Liver (tissue), 8 donors: ENCODE measurements at regions not wholly inside any gene's neighbourhood (a gene's known extent, or its start where the extent isn't known, plus 50 kb on each side); places are given as distances from the start of the nearest gene placed in this dataset.

Source experiments
- DNase-seq: peaks from one replicate; pipeline ENCODE4 v3.0.0-alpha.2; 2017; ENCODE audit warnings: low spot score
- H3K27ac ChIP-seq, 2 donors: one replicate each; pipeline ENCODE4 v1.7.0; 2013; ENCODE audit warnings: inconsistent platforms in 2 of 2, low read length in 2 of 2, control low read depth in 1 of 2, low read depth in 1 of 2, mild to moderate bottlenecking in 1 of 2
- H3K27me3 ChIP-seq, 4 donors: one replicate each; pipeline versions ENCODE4 v1.6.1 to v1.7.0; 2013; ENCODE audit warnings: low read length in 3 of 4, inconsistent platforms in 1 of 4, mild to moderate bottlenecking in 1 of 4, moderate library complexity in 1 of 4; ENCODE audit not compliant: control insufficient read depth in 4 of 4, insufficient read depth in 4 of 4
- H3K36me3 ChIP-seq, 4 donors: one replicate each; pipeline versions ENCODE4 v1.6.1 to v1.7.0; 2013; ENCODE audit warnings: low read length in 3 of 4, mild to moderate bottlenecking in 3 of 4, low read depth in 1 of 4, moderate library complexity in 1 of 4; ENCODE audit not compliant: control insufficient read depth in 4 of 4, insufficient read depth in 3 of 4
- H3K4me1 ChIP-seq, 4 donors: one replicate each; pipeline versions ENCODE4 v1.6.1 to v1.7.0; 2013; ENCODE audit warnings: low read length in 3 of 4, mild to moderate bottlenecking in 3 of 4, moderate library complexity in 1 of 4; ENCODE audit not compliant: control insufficient read depth in 4 of 4, insufficient read depth in 4 of 4
- H3K4me3 ChIP-seq, 3 donors: one replicate each; pipeline versions ENCODE4 v1.6.1 to v1.7.0; 2013; ENCODE audit warnings: low read length in 3 of 3, control low read depth in 1 of 3, low read depth in 1 of 3, mild to moderate bottlenecking in 1 of 3
- H3K9ac ChIP-seq, 2 donors: one replicate each; pipeline ENCODE4 v1.7.0; 2013; ENCODE audit warnings: low read length in 2 of 2, mild to moderate bottlenecking in 2 of 2, moderate library complexity in 2 of 2, control low read depth in 1 of 2, low read depth in 1 of 2
- H3K9me3 ChIP-seq, 4 donors: one replicate each; pipeline versions ENCODE4 v1.6.1 to v1.7.0; 2013; ENCODE audit warnings: low read length in 3 of 4; ENCODE audit not compliant: control insufficient read depth in 4 of 4
- ATF3 ChIP-seq: IDR thresholded peaks from 2 replicates; pipeline ENCODE4 v1.6.1; 2016; ENCODE audit warnings: antibody characterized with exemption
- CTCF ChIP-seq: fragments of 150-350 bp; IDR thresholded peaks from 2 replicates; pipeline ENCODE4 v1.5.1; 2017; ENCODE audit warnings: improper control_type of control experiment, low read depth, low read length; ENCODE audit not compliant: missing input control
- EGR1 ChIP-seq, 2 donors: IDR thresholded peaks; 2 replicates each; pipeline ENCODE4 v1.6.1; 2016 to 2018; ENCODE audit warnings: antibody characterized with exemption in 2 of 2, low read depth in 2 of 2
- FOXA1 ChIP-seq: IDR thresholded peaks from 2 replicates; pipeline ENCODE4 v1.6.1; 2016; ENCODE audit warnings: antibody characterized with exemption
- FOXA2 ChIP-seq: IDR thresholded peaks from 2 replicates; pipeline ENCODE4 v1.6.1; 2016; ENCODE audit warnings: antibody characterized with exemption
- HNF4A ChIP-seq, 2 donors: conservative IDR thresholded peaks; 2 replicates each; pipeline ENCODE4 v1.6.1; 2016; ENCODE audit warnings: antibody characterized with exemption in 2 of 2, mild to moderate bottlenecking in 2 of 2
- HNF4G ChIP-seq: IDR thresholded peaks from 2 replicates; pipeline ENCODE4 v1.6.1; 2016; ENCODE audit warnings: antibody characterized with exemption
- JUND ChIP-seq, 2 donors: IDR thresholded peaks; 2 replicates each; pipeline ENCODE4 v1.6.1; 2016; ENCODE audit warnings: antibody characterized with exemption in 2 of 2
- NR2F2 ChIP-seq: IDR thresholded peaks from 2 replicates; pipeline ENCODE4 v1.6.1; 2016; ENCODE audit warnings: antibody characterized with exemption
- RXRA ChIP-seq, 2 donors: IDR thresholded peaks; 2 replicates each; pipeline ENCODE4 v1.6.1; 2017 to 2018; ENCODE audit warnings: antibody characterized with exemption in 2 of 2, mild to moderate bottlenecking in 1 of 2
- SP1 ChIP-seq: IDR thresholded peaks from 2 replicates; pipeline ENCODE4 v1.6.1; 2018; ENCODE audit warnings: antibody characterized with exemption, mild to moderate bottlenecking
- TAF1 ChIP-seq: conservative IDR thresholded peaks from 2 replicates; pipeline ENCODE4 v1.6.1; 2016; ENCODE audit warnings: antibody characterized with exemption, mild to moderate bottlenecking
- YY1 ChIP-seq: IDR thresholded peaks from 2 replicates; pipeline ENCODE4 v1.6.1; 2016; ENCODE audit warnings: antibody characterized with exemption, mild to moderate bottlenecking
- WGBS: extraction: QIAGEN DNeasy Blood & Tissue Kit; methylation state at CpG from one replicate; pipeline ENCODE4 v1.1.7; 2013; 5-methylcytosine and 5-hydroxymethylcytosine counted together
- TF ChIP-seq, protein P1 (sequence below): IDR thresholded peaks from 2 replicates; pipeline ENCODE4 v1.6.1; 2016; ENCODE audit warnings: antibody characterized with exemption, mild to moderate bottlenecking
- TF ChIP-seq, protein P2 (sequence below): IDR thresholded peaks from 2 replicates; pipeline ENCODE4 v1.6.1; 2016; ENCODE audit warnings: antibody characterized with exemption
- TF ChIP-seq, protein P3 (sequence below): IDR thresholded peaks from 2 replicates; pipeline ENCODE4 v1.6.1; 2016; ENCODE audit warnings: antibody characterized with exemption
- donor health status: healthy.
- donor health status: healthy.
- donor health status: healthy.
- donor health status: healthy.
- donor health status: healthy.

GRCh38 chr5:118185018-118185417, 803.3 kb downstream of the DTWD2 start:
- no peak overlapping the region for H3K4me3 ChIP-seq
- no peak overlapping the region for H3K27ac ChIP-seq
- no peaks in the 10 kb centered on the region for H3K27me3 ChIP-seq
- TF ChIP-seq TAF1 (no peak), EGR1 (IDR thresholded peaks at IDR 0.05; ENCODE audit: low read depth in 2 of 2) (no peak), FOXA2 (no peak), YY1 (no peak), RXRA (IDR thresholded peaks at IDR 0.05) (no peak), FOXA1 (no peak), NR2F2 (no peak), ATF3 (no peak), JUND (IDR thresholded peaks at IDR 0.05) (no peak), HNF4G (no peak)
- TF ChIP-seq, protein P1, sequence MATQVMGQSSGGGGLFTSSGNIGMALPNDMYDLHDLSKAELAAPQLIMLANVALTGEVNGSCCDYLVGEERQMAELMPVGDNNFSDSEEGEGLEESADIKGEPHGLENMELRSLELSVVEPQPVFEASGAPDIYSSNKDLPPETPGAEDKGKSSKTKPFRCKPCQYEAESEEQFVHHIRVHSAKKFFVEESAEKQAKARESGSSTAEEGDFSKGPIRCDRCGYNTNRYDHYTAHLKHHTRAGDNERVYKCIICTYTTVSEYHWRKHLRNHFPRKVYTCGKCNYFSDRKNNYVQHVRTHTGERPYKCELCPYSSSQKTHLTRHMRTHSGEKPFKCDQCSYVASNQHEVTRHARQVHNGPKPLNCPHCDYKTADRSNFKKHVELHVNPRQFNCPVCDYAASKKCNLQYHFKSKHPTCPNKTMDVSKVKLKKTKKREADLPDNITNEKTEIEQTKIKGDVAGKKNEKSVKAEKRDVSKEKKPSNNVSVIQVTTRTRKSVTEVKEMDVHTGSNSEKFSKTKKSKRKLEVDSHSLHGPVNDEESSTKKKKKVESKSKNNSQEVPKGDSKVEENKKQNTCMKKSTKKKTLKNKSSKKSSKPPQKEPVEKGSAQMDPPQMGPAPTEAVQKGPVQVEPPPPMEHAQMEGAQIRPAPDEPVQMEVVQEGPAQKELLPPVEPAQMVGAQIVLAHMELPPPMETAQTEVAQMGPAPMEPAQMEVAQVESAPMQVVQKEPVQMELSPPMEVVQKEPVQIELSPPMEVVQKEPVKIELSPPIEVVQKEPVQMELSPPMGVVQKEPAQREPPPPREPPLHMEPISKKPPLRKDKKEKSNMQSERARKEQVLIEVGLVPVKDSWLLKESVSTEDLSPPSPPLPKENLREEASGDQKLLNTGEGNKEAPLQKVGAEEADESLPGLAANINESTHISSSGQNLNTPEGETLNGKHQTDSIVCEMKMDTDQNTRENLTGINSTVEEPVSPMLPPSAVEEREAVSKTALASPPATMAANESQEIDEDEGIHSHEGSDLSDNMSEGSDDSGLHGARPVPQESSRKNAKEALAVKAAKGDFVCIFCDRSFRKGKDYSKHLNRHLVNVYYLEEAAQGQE, result no peak
- TF ChIP-seq, protein P2, sequence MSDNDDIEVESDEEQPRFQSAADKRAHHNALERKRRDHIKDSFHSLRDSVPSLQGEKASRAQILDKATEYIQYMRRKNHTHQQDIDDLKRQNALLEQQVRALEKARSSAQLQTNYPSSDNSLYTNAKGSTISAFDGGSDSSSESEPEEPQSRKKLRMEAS, result no peak
- H3K9me3 ChIP-seq, result no peaks in the 10 kb centered on the region
- H3K9ac ChIP-seq, result no peak overlapping the region
- DNase-seq, result no peak
- no peaks in the 10 kb centered on the region for H3K36me3 ChIP-seq
- 59% methylated on average over 3 of the region's 3 CpGs for WGBS
- H3K4me1 ChIP-seq, result no peaks in the 10 kb centered on the region

DNA sequence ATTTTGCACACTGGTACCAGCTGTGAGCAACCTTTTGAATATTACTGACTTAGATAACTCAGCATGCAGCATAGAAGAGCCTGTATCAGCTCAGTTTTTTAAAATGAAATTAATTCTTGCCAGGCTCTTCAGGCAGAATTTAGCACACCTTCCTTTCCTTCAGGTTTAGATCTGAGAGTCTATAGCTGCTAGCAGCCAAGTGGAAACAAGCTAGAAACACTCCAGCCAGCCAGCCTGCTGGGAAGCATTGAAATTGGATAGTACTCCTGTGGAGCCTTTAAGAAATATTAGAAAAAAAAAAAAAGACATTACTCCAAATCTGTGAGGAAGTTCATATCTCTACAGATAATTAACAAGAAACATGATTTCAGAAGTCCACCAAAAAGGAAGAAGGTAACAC, 812.2 kb downstream of the DTWD2 start:
- no peak overlapping the region for H3K27ac ChIP-seq
- no peaks in the 10 kb centered on the region for H3K4me1 ChIP-seq
- H3K9ac ChIP-seq, result no peak overlapping the region
- no peak for TF ChIP-seq CTCF
- peaks cover 0 to 2% (median 0%) of the 10 kb centered on the region in 4 donors for H3K27me3 ChIP-seq
- H3K9me3 ChIP-seq, result no peaks in the 10 kb centered on the region
- DNase-seq, result no peak
- H3K36me3 ChIP-seq, result no peaks in the 10 kb centered on the region
- H3K4me3 ChIP-seq, result no peak overlapping the region

DNA sequence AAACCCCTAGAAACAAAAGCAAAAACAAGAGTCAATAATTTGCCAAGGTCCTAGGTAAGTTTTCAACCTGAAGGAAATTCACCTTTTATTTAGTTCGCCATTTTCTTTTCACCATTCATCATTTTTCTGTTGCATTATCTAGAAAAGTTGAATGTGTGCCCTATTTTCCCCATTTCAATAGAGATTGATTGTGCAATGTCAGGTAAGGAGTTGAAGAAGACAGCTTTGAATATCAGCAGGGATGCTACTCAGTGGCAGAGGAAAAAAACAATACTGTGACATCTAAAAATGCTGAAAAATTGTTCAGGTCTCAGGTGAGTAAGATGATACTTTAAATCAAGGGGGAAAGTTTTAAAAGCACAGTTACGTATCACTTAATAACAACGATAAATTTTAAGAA, 813.7 kb downstream of the DTWD2 start:
- WGBS, result 65% methylated on average over 3 of the region's 3 CpGs
- Histone ChIP-seq H3K9me3 (no peaks in the 10 kb centered on the region), H3K4me3 (no peak overlapping the region)

More for the DNA sequence above, 813.7 kb downstream of the DTWD2 start:
- Histone ChIP-seq H3K9ac (no peak overlapping the region), H3K27me3 (peaks cover 0 to 2% (median 0%) of the 10 kb centered on the region in 4 donors), H3K36me3 (no peaks in the 10 kb centered on the region), H3K4me1 (no peaks in the 10 kb centered on the region), H3K27ac (no peak overlapping the region)
- TF ChIP-seq NR2F2 (no peak), EGR1 (IDR thresholded peaks at IDR 0.05; ENCODE audit: low read depth in 2 of 2) (no peak), HNF4A (conservative IDR thresholded peaks at IDR 0.05) (no peak), RXRA (IDR thresholded peaks at IDR 0.05) (no peak), SP1 (no peak)
- TF ChIP-seq, protein P2, result no peak
- TF ChIP-seq, protein P3, sequence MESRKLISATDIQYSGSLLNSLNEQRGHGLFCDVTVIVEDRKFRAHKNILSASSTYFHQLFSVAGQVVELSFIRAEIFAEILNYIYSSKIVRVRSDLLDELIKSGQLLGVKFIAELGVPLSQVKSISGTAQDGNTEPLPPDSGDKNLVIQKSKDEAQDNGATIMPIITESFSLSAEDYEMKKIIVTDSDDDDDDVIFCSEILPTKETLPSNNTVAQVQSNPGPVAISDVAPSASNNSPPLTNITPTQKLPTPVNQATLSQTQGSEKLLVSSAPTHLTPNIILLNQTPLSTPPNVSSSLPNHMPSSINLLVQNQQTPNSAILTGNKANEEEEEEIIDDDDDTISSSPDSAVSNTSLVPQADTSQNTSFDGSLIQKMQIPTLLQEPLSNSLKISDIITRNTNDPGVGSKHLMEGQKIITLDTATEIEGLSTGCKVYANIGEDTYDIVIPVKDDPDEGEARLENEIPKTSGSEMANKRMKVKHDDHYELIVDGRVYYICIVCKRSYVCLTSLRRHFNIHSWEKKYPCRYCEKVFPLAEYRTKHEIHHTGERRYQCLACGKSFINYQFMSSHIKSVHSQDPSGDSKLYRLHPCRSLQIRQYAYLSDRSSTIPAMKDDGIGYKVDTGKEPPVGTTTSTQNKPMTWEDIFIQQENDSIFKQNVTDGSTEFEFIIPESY, result no peak
- no peak for DNase-seq
